DOHH2 (cell line): ENCODE measurements at regions not wholly inside any gene's neighbourhood (a gene's known extent, or its start where the extent isn't known, plus 50 kb on each side); places are given as distances from the start of the nearest gene placed in this dataset.

Experiments used
- EZH2phosphoT487 ChIP-seq: fragments of 200-600 bp; sonication (generic); IDR thresholded peaks from 2 replicates; pipeline ENCODE4 v1.6.1; 2017; ENCODE audit warnings: borderline replicate concordance, mild to moderate bottlenecking, antibody characterized with exemption, low read length, moderate library complexity, mixed read lengths
- TF ChIP-seq, protein P1 (sequence below): fragments of 200-600 bp; sonication (generic); IDR thresholded peaks from one replicate; pipeline ENCODE4 v1.5.1; 2014; ENCODE audit warnings: antibody characterized with exemption, mild to moderate bottlenecking, low read depth, low read length; ENCODE audit not compliant: poor library complexity, severe bottlenecking

DNA sequence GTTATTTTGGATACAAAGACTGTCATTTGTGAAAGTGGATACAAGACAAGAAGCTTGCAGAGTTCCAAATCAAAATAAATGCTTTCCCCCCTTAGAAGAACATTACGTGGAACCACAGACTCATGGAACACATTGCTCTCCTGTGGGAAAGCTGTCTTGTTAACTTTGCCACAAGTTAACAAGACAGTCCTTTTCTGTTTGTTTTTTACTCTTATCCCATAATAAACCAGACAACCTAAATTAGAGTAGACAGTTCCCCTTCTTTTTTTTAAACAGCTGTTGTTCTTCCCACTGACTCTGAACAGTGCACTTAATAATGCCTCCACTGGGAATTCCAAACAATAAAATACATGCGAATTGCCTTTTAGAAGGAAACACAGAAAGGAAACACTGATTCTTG, 255.3 kb upstream of the UBE2E2 start:
- TF ChIP-seq, protein P1, sequence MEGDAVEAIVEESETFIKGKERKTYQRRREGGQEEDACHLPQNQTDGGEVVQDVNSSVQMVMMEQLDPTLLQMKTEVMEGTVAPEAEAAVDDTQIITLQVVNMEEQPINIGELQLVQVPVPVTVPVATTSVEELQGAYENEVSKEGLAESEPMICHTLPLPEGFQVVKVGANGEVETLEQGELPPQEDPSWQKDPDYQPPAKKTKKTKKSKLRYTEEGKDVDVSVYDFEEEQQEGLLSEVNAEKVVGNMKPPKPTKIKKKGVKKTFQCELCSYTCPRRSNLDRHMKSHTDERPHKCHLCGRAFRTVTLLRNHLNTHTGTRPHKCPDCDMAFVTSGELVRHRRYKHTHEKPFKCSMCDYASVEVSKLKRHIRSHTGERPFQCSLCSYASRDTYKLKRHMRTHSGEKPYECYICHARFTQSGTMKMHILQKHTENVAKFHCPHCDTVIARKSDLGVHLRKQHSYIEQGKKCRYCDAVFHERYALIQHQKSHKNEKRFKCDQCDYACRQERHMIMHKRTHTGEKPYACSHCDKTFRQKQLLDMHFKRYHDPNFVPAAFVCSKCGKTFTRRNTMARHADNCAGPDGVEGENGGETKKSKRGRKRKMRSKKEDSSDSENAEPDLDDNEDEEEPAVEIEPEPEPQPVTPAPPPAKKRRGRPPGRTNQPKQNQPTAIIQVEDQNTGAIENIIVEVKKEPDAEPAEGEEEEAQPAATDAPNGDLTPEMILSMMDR, result no peak
- no peak for TF ChIP-seq EZH2phosphoT487
